HEK293 (cell line): ENCODE measurements at regions not wholly inside any gene's neighbourhood (a gene's known extent, or its start where the extent isn't known, plus 50 kb on each side); places are given as distances from the start of the nearest gene placed in this dataset.

ENCODE experiments used
- CTCF ChIA-PET: fragments of 350-600 bp; formaldehyde crosslinking; extraction: SDS; loops from one replicate; lab custom pipeline; 2021; ENCODE audit warnings: antibody characterized with exemption; lab: Yijun Ruan, JAX
- POLR2A ChIA-PET: fragments of 300-600 bp; formaldehyde crosslinking; extraction: SDS; loops from one replicate; lab custom pipeline; 2020; ENCODE audit warnings: antibody characterized with exemption, inconsistent platforms; lab: Yijun Ruan, JAX
- H3K27ac ChIP-seq: fragments of 200-500 bp; sonication (Bioruptor generic); 2 replicates; pipeline ENCODE4 v1.5.1; 2014; ENCODE audit warnings: low read depth, low read length, control low read depth, inconsistent platforms; ENCODE audit errors: extremely low read depth
- H3K36me3 ChIP-seq, 2 experiments: fragments of 200-500 bp in 1 of 2; sonication (Bioruptor generic) in 1 of 2; 1 replicate in 1 of 2; 2 replicates in 1 of 2; pipeline ENCODE4 v1.5.1; 2014 to 2017; ENCODE audit warnings: inconsistent platforms in 2 of 2, low read length in 2 of 2; ENCODE audit not compliant: control insufficient read depth in 2 of 2, insufficient read depth in 1 of 2
- H3K4me1 ChIP-seq: fragments of 200-500 bp; sonication (Bioruptor generic); 2 replicates; pipeline ENCODE4 v1.5.1; 2014; ENCODE audit warnings: mild to moderate bottlenecking, low read length, inconsistent platforms; ENCODE audit not compliant: control insufficient read depth, insufficient read depth
- H3K4me3 ChIP-seq: 2 replicates; pipeline ENCODE4 v1.5.1; 2011; ENCODE audit warnings: low read depth, mild to moderate bottlenecking, control low read depth, low read length, moderate library complexity
- H3K9me3 ChIP-seq: fragments of 200-500 bp; sonication (Bioruptor generic); 2 replicates; pipeline ENCODE4 v1.5.1; 2014; ENCODE audit warnings: low read depth, low read length, inconsistent platforms; ENCODE audit not compliant: control insufficient read depth, insufficient read depth
- BCL11A ChIP-seq: fragments of 450-650 bp; formaldehyde crosslinking; IDR thresholded peaks from 2 replicates; pipeline ENCODE4 v1.5.1; 2016; ENCODE audit warnings: low read depth, missing biosample characterization, missing genetic modification characterization
- GLIS2 ChIP-seq: fragments of 450-650 bp; formaldehyde crosslinking; IDR thresholded peaks from 2 replicates; pipeline ENCODE4 v1.5.1; 2016; ENCODE audit warnings: missing biosample characterization, missing genetic modification characterization
- KLF1 ChIP-seq: fragments of 450-650 bp; formaldehyde crosslinking; IDR thresholded peaks from 2 replicates; pipeline ENCODE4 v1.5.1; 2016; ENCODE audit warnings: missing biosample characterization, missing genetic modification characterization
- MEIS1 ChIP-seq: sonication (generic); formaldehyde crosslinking; IDR thresholded peaks from 2 replicates; pipeline ENCODE4 v1.8.1; 2022; ENCODE audit warnings: missing genetic modification reagents, mild to moderate bottlenecking, borderline replicate concordance
- OVOL3 ChIP-seq: fragments of 450-650 bp; formaldehyde crosslinking; IDR thresholded peaks from 2 replicates; pipeline ENCODE4 v1.5.1; 2016; ENCODE audit warnings: missing biosample characterization, missing genetic modification characterization
- SCRT1 ChIP-seq: fragments of 450-650 bp; formaldehyde crosslinking; IDR thresholded peaks from 2 replicates; pipeline ENCODE4 v1.5.1; 2016; ENCODE audit warnings: missing biosample characterization, missing genetic modification characterization, borderline replicate concordance
- SCRT2 ChIP-seq: fragments of 450-650 bp; formaldehyde crosslinking; IDR thresholded peaks from 2 replicates; pipeline ENCODE4 v1.5.1; 2016; ENCODE audit warnings: missing biosample characterization, missing genetic modification characterization
- TRIM28 ChIP-seq: IDR thresholded peaks from 2 replicates; pipeline ENCODE4 v1.6.1; 2011; ENCODE audit warnings: low read length, control low read depth, borderline replicate concordance
- WT1 ChIP-seq: fragments of 450-650 bp; formaldehyde crosslinking; IDR thresholded peaks from 2 replicates; pipeline ENCODE4 v1.5.1; 2016; ENCODE audit warnings: missing biosample characterization, missing genetic modification characterization
- ZEB2 ChIP-seq: fragments of 450-650 bp; formaldehyde crosslinking; IDR thresholded peaks from 2 replicates; pipeline ENCODE4 v1.5.1; 2016; ENCODE audit warnings: missing biosample characterization, missing genetic modification characterization
- ZNF114 ChIP-seq: fragments of 450-650 bp; formaldehyde crosslinking; IDR thresholded peaks from 2 replicates; pipeline ENCODE4 v1.5.0; 2017; ENCODE audit warnings: missing biosample characterization, missing genetic modification characterization
- ZNF341 ChIP-seq: fragments of 450-650 bp; formaldehyde crosslinking; IDR thresholded peaks from 2 replicates; pipeline ENCODE4; 2016; ENCODE audit warnings: low read depth, missing biosample characterization, missing genetic modification characterization
- ZNF391 ChIP-seq: fragments of 450-650 bp; formaldehyde crosslinking; IDR thresholded peaks from 2 replicates; pipeline ENCODE4 v1.5.1; 2016; ENCODE audit warnings: low read depth, missing biosample characterization, missing genetic modification characterization, borderline replicate concordance
- ZNF501 ChIP-seq: fragments of 450-650 bp; formaldehyde crosslinking; IDR thresholded peaks from 2 replicates; pipeline ENCODE4 v1.5.1; 2016; ENCODE audit warnings: missing biosample characterization, missing genetic modification characterization
- ZNF558 ChIP-seq: fragments of 450-650 bp; formaldehyde crosslinking; IDR thresholded peaks from 2 replicates; pipeline ENCODE4 v1.5.1; 2016; ENCODE audit warnings: missing biosample characterization, missing genetic modification characterization
- ZNF610 ChIP-seq: fragments of 450-650 bp; formaldehyde crosslinking; IDR thresholded peaks from 2 replicates; pipeline ENCODE4 v1.5.1; 2016; ENCODE audit warnings: missing biosample characterization, missing genetic modification characterization, borderline replicate concordance
- ZNF701 ChIP-seq: fragments of 450-650 bp; formaldehyde crosslinking; IDR thresholded peaks from 2 replicates; pipeline ENCODE4 v1.5.1; 2016; ENCODE audit warnings: missing biosample characterization, missing genetic modification characterization
- ZNF707 ChIP-seq: fragments of 450-650 bp; formaldehyde crosslinking; IDR thresholded peaks from 2 replicates; pipeline ENCODE4 v1.5.1; 2016; ENCODE audit warnings: missing biosample characterization, missing genetic modification characterization
- ZSCAN5A ChIP-seq: fragments of 450-650 bp; formaldehyde crosslinking; IDR thresholded peaks from 2 replicates; pipeline ENCODE4 v1.5.1; 2016; ENCODE audit warnings: missing biosample characterization, missing genetic modification characterization
- TF ChIP-seq, protein P1 (sequence below): fragments of 450-650 bp; IDR thresholded peaks from 2 replicates; pipeline ENCODE4 v1.5.1; 2018; ENCODE audit warnings: missing biosample characterization, mild to moderate bottlenecking, missing genetic modification characterization
- TF ChIP-seq, protein P2 (sequence below): fragments of 450-650 bp; formaldehyde crosslinking; IDR thresholded peaks from 2 replicates; pipeline ENCODE4 v1.5.1; 2016; ENCODE audit warnings: missing biosample characterization, missing genetic modification characterization

- Histone ChIP-seq H3K27ac (no peak overlapping the region), H3K9me3 (no peaks in the 10 kb centered on the region), H3K4me1 (peaks cover 7% of the 10 kb centered on the region; the same call in 1 of the 2 replicates)
- TF ChIP-seq MEIS1 (CRISPR knock-in tag) (no peak), BCL11A (tag by site-specific recombination) (no peak), ZNF341 (no peak), GLIS2 (tag by site-specific recombination) (no peak), SCRT2 (tag by site-specific recombination) (no peak)
- TF ChIP-seq, all 188 proteins: peak for 0
- ChIA-PET POLR2A (no interaction called here), CTCF (no interaction called here)
- no peaks in the 10 kb centered on the region for H3K36me3 ChIP-seq
- H3K4me3 ChIP-seq: no peak overlapping the region
Observed at GRCh38 chr17:70297397-70297796, 128.1 kb downstream of the KCNJ2 start.

DNA sequence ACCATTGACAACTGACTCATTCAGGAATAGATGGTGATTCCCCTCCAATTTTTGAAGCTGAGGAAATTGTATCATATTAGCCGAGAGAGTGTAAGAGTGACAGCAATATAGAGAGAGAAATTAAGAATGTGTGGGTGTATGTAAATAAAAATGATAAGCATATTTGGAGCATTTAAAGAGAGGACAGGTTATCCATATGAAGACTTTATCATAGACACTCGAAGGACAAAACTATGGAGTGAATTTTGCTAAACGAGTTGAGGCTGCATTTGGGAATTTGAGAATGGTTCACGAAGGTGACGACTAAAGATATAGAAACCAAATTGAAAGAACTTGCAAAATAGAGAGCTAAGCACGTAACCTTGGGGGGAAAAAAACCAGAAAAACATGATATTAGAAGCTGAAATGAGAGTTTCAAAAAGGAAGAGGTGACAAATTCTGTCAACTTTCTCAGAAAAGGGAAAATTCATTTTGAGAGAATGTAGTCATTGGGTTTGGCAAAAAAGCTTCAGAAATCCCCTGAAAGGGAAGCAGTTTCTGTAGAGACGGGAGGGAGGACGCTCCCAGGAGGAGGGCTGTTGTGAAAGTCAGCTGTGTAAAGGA lies 129.7 kb downstream of the KCNJ2 start:
- TF ChIP-seq, protein P1, sequence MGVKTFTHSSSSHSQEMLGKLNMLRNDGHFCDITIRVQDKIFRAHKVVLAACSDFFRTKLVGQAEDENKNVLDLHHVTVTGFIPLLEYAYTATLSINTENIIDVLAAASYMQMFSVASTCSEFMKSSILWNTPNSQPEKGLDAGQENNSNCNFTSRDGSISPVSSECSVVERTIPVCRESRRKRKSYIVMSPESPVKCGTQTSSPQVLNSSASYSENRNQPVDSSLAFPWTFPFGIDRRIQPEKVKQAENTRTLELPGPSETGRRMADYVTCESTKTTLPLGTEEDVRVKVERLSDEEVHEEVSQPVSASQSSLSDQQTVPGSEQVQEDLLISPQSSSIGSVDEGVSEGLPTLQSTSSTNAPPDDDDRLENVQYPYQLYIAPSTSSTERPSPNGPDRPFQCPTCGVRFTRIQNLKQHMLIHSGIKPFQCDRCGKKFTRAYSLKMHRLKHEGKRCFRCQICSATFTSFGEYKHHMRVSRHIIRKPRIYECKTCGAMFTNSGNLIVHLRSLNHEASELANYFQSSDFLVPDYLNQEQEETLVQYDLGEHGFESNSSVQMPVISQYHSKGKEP (tag by site-specific recombination): no peak
- TF ChIP-seq, all 188 proteins: peak for 0
- POLR2A ChIA-PET: interaction anchor here (0.6 kb wide), 1 partner anchor 129 kb away, joined by 3 read pairs; no protein-coding TSS in a partner anchor

GRCh38 chr17:70307430-70308225 lies 138.3 kb downstream of the KCNJ2 start:
- ChIA-PET POLR2A (no interaction called here), CTCF (no interaction called here)
- TF ChIP-seq ZNF701 (tag by site-specific recombination): no peak
- TF ChIP-seq, protein P2, sequence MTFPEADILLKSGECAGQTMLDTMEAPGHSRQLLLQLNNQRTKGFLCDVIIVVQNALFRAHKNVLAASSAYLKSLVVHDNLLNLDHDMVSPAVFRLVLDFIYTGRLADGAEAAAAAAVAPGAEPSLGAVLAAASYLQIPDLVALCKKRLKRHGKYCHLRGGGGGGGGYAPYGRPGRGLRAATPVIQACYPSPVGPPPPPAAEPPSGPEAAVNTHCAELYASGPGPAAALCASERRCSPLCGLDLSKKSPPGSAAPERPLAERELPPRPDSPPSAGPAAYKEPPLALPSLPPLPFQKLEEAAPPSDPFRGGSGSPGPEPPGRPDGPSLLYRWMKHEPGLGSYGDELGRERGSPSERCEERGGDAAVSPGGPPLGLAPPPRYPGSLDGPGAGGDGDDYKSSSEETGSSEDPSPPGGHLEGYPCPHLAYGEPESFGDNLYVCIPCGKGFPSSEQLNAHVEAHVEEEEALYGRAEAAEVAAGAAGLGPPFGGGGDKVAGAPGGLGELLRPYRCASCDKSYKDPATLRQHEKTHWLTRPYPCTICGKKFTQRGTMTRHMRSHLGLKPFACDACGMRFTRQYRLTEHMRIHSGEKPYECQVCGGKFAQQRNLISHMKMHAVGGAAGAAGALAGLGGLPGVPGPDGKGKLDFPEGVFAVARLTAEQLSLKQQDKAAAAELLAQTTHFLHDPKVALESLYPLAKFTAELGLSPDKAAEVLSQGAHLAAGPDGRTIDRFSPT (tag by site-specific recombination): no peak
- TF ChIP-seq ZNF610 (tag by site-specific recombination): no peak
- no peak for TF ChIP-seq ZNF707 (tag by site-specific recombination)
- no peak for TF ChIP-seq WT1
- Histone ChIP-seq H3K4me1 (peaks cover 6% of the 10 kb centered on the region; the same call in 1 of the 2 replicates), H3K27ac (no peak overlapping the region), H3K9me3 (no peaks in the 10 kb centered on the region), H3K4me3 (no peak overlapping the region), H3K36me3 (no peaks in the 10 kb centered on the region)

More for the DNA sequence above, 129.7 kb downstream of the KCNJ2 start:
- CTCF ChIA-PET: interaction anchor here (0.6 kb wide), 1 partner anchor 64 kb away, joined by 4 read pairs; no protein-coding TSS in a partner anchor
- Histone ChIP-seq H3K36me3 (no peaks in the 10 kb centered on the region), H3K4me3 (no peak overlapping the region), H3K4me1 (peaks cover 7% of the 10 kb centered on the region; the same call in 1 of the 2 replicates), H3K27ac (no peak overlapping the region), H3K9me3 (no peaks in the 10 kb centered on the region)

GRCh38 chr17:70308618-70309017 lies 139.3 kb downstream of the KCNJ2 start:
- ChIA-PET POLR2A (no interaction called here), CTCF (interaction anchor here (0.6 kb wide), 1 partner anchor 845 kb away, joined by 3 read pairs; no protein-coding TSS in a partner anchor)
- H3K4me1 ChIP-seq: peaks cover 6% of the 10 kb centered on the region; the same call in 1 of the 2 replicates
- H3K36me3 ChIP-seq: no peaks in the 10 kb centered on the region
- H3K27ac ChIP-seq: no peak overlapping the region
- no peaks in the 10 kb centered on the region for H3K9me3 ChIP-seq
- no peak overlapping the region for H3K4me3 ChIP-seq
- no peak for TF ChIP-seq ZNF501 (tag by site-specific recombination)
- no peak for TF ChIP-seq ZNF558 (tag by site-specific recombination)
- no peak for TF ChIP-seq ZNF701 (tag by site-specific recombination)
- no peak for TF ChIP-seq ZNF114 (tag by site-specific recombination)
- TF ChIP-seq ZEB2 (tag by site-specific recombination): no peak
- TF ChIP-seq OVOL3 (tag by site-specific recombination): no peak
- no peak for TF ChIP-seq ZSCAN5A (tag by site-specific recombination)
- TF ChIP-seq TRIM28: no peak
- TF ChIP-seq KLF1 (tag by site-specific recombination): no peak
- no peak for TF ChIP-seq SCRT1 (tag by site-specific recombination)
- TF ChIP-seq ZNF391 (tag by site-specific recombination): no peak
